ENCODE measurements at regions not wholly inside any gene's neighbourhood (a gene's known extent, or its start where the extent isn't known, plus 50 kb on each side); places are given as distances from the start of the nearest gene placed in this dataset.

- TF ChIP-seq CTCF (IDR thresholded peaks at IDR 0.05), result no peak
- no peak overlapping the region for H3K4me3 ChIP-seq
- DNase-seq, result no peak
- H3K27me3 ChIP-seq, result no peaks in the 10 kb centered on the region
- H3K36me3 ChIP-seq, result no peaks in the 10 kb centered on the region
- no peaks in the 10 kb centered on the region for H3K4me1 ChIP-seq
- no peak for ATAC-seq
- no peak overlapping the region for H3K27ac ChIP-seq
- no peaks in the 10 kb centered on the region for H3K9me3 ChIP-seq
- intact Hi-C loops (cut with DNase I), result no loop called here
Observed at GRCh38 chr5:167833456-167833855, 458.0 kb upstream of the WWC1 start.

GRCh38 chr5:167835146-167835545 lies 456.3 kb upstream of the WWC1 start:
- Histone ChIP-seq H3K4me1 (no peaks in the 10 kb centered on the region), H3K4me3 (no peak overlapping the region), H3K27ac (no peak overlapping the region), H3K27me3 (no peaks in the 10 kb centered on the region), H3K9me3 (no peaks in the 10 kb centered on the region), H3K36me3 (no peaks in the 10 kb centered on the region)
- intact Hi-C loops (cut with DNase I), result no loop called here
- TF ChIP-seq CTCF (IDR thresholded peaks at IDR 0.05), result no peak
- ATAC-seq, result no peak
- DNase-seq, result no peak

- no peak for TF ChIP-seq CTCF (IDR thresholded peaks at IDR 0.05)
- DNase-seq (no peak), ATAC-seq (no peak)
- H3K27ac ChIP-seq, result no peak overlapping the region
- H3K36me3 ChIP-seq, result no peaks in the 10 kb centered on the region
- no peaks in the 10 kb centered on the region for H3K4me1 ChIP-seq
- no peaks in the 10 kb centered on the region for H3K9me3 ChIP-seq
- intact Hi-C loops (cut with DNase I), result no loop called here
- no peaks in the 10 kb centered on the region for H3K27me3 ChIP-seq
- no peak overlapping the region for H3K4me3 ChIP-seq
Observed at GRCh38 chr5:167837127-167837526, 454.3 kb upstream of the WWC1 start.

- Histone ChIP-seq H3K27me3 (no peaks in the 10 kb centered on the region), H3K4me1 (no peaks in the 10 kb centered on the region), H3K9me3 (no peaks in the 10 kb centered on the region), H3K27ac (no peak overlapping the region), H3K36me3 (no peaks in the 10 kb centered on the region), H3K4me3 (no peak overlapping the region)
- DNase-seq (no peak), ATAC-seq (no peak)
- intact Hi-C loops (cut with DNase I), result no loop called here
- no peak for TF ChIP-seq CTCF (IDR thresholded peaks at IDR 0.05)
Observed at GRCh38 chr5:167839065-167839464, 452.4 kb upstream of the WWC1 start.

GRCh38 chr5:167840527-167841130 lies 450.8 kb upstream of the WWC1 start:
- ATAC-seq, result no peak
- no peak for TF ChIP-seq CTCF (IDR thresholded peaks at IDR 0.05)
- intact Hi-C loops (cut with DNase I), result no loop called here
- DNase-seq, result no peak
- Histone ChIP-seq H3K4me3 (no peak overlapping the region), H3K27ac (no peak overlapping the region), H3K9me3 (no peaks in the 10 kb centered on the region), H3K36me3 (no peaks in the 10 kb centered on the region), H3K4me1 (no peaks in the 10 kb centered on the region), H3K27me3 (no peaks in the 10 kb centered on the region)

All from upper lobe of right lung (tissue), 1 donor.